Erythroblast (primary cell): ENCODE measurements at regions not wholly inside any gene's neighbourhood (a gene's known extent, or its start where the extent isn't known, plus 50 kb on each side); places are given as distances from the start of the nearest gene placed in this dataset.

Experiments
- GATA1 ChIP-seq: IDR thresholded peaks from 2 replicates; pipeline ENCODE4 v1.6.1; 2011; ENCODE audit warnings: low read depth, mild to moderate bottlenecking, control low read depth, low read length, moderate library complexity
- POLR2A ChIP-seq: IDR thresholded peaks from 2 replicates; pipeline ENCODE4 v1.6.1; 2011; ENCODE audit warnings: mild to moderate bottlenecking, low read length

- no peak for TF ChIP-seq POLR2A
- TF ChIP-seq GATA1: no peak
Observed at GRCh38 chr4:128350449-128351045, 62.9 kb upstream of the PGRMC2 start.
